Prostate gland (tissue), 2 donors: ENCODE measurements at regions not wholly inside any gene's neighbourhood (a gene's known extent, or its start where the extent isn't known, plus 50 kb on each side); places are given as distances from the start of the nearest gene placed in this dataset.

ENCODE experiments used
- DNase-seq: peaks from one replicate; pipeline ENCODE4 v3.0.0-alpha.2; 2019; ENCODE audit warnings: low spot score
- H3K27ac ChIP-seq, 2 donors: fragments of 200-600 bp; sonication (generic); 2 replicates each; pipeline ENCODE4 v1.5.1; 2017 to 2019
- H3K27me3 ChIP-seq: fragments of 200-600 bp; sonication (generic); replicated peaks from 2 replicates; pipeline ENCODE4 v1.5.1; 2019; ENCODE audit not compliant: insufficient read depth
- H3K36me3 ChIP-seq, 2 donors: fragments of 200-600 bp; sonication (generic); 1 replicate in 1 of 2; 2 replicates in 1 of 2; pipeline versions ENCODE4 v1.5.1 to v1.8.1; 2017 to 2019
- H3K4me1 ChIP-seq: fragments of 200-600 bp; sonication (generic); replicated peaks from 2 replicates; pipeline ENCODE4 v1.5.1; 2019
- H3K4me3 ChIP-seq, 2 donors: fragments of 200-600 bp; sonication (generic); 2 replicates each; pipeline ENCODE4 v1.5.1; 2017 to 2019
- H3K9me3 ChIP-seq: fragments of 200-600 bp; sonication (generic); 2 replicates; pipeline ENCODE4 v1.5.1; 2017
- POLR2A ChIP-seq: fragments of 450-650 bp; IDR thresholded peaks from one replicate; pipeline ENCODE4 v1.6.1; 2016; ENCODE audit warnings: antibody characterized with exemption, mild to moderate bottlenecking
- POLR2AphosphoS5 ChIP-seq: sonication (generic); formaldehyde crosslinking; IDR thresholded peaks from one replicate; pipeline ENCODE4 v1.6.1; 2017; ENCODE audit warnings: antibody characterized with exemption
- WGBS: methylation state at CpG from one replicate; pipeline ENCODE4 v1.1.5; 2018; 5-methylcytosine and 5-hydroxymethylcytosine counted together
- intact Hi-C: fragments of 100-400 bp; cut with DNase I; formaldehyde crosslinking; loops from one replicate; pipeline ENCODE4 v1.14.2; 2022
- TF ChIP-seq, protein P1 (sequence below), 4 experiments: fragments of 200-600 bp in 2 of 4; fragments of 450-650 bp in 2 of 4; sonication (generic) in 2 of 4; IDR thresholded peaks; 1 replicate in 3 of 4; 2 replicates in 1 of 4; pipeline ENCODE4 v1.5.1; 2016 to 2019; ENCODE audit warnings: antibody characterized with exemption in 4 of 4, mild to moderate bottlenecking in 2 of 4, moderate library complexity in 2 of 4

DNA sequence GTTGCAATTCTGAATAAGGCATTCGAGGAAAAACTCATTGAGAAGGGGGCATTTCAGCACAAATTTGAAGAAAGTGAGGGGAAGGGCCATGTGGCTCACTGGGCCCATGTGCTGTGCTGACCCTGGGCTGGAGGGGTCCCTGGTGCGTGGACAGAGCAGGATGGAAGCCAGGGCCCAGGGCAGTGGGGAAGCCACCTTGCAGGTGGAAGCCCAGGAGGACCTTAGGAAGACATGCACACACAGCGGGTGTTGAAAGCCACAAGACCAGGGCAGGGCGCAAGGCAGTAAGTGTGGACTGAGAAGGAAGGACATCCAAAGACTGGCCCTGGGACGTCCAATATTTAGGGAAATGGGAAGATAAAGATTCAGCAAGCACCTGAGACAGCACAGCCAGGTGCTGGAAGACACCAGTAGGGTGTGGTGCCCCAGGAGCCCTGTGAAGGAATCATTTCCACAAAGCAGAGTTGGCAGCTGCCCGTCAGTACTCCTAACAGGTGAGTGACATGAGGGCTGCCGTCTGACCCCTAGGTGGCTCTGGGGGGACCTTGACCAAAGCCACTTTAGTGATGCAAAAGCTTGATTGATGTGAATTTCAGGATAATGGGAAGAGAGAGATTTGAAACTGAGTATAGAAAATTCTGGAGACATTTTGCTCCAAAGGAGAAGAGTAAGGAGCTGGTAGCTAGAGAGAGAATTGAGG is 254.4 kb upstream of the EXOC2 start:
- H3K27ac ChIP-seq, result no peak overlapping the region
- H3K36me3 ChIP-seq, result no peaks in the 10 kb centered on the region
- no peak overlapping the region for H3K4me3 ChIP-seq
- H3K9me3 ChIP-seq, result no peaks in the 10 kb centered on the region
- no peak for TF ChIP-seq POLR2AphosphoS5
- no peaks in the 10 kb centered on the region for H3K4me1 ChIP-seq
- DNase-seq, result no peak
- intact Hi-C loops, result no loop called here
- 85% methylated on average over 7 of the region's 7 CpGs for WGBS
- H3K27me3 ChIP-seq, result no peaks in the 10 kb centered on the region

DNA sequence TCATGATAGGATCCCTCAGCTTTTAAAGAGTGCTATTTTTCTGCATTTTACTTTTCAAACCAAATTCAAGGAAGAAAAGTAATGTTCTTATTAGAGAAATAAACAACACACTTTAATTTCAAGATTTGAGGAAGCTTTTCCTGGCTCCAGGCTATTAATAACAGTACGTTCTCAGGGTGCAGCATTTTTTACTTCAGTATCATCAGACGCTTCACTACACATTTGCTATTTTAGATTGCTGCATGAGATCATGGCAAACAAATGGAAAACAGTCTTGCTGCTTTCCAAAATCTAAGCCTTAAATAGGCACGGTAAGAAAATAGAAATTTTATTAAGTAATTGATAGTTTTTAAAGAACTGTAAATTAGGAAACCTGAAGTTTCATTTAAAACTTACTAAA is 253.6 kb upstream of the EXOC2 start:
- intact Hi-C loops, result no loop called here

DNA sequence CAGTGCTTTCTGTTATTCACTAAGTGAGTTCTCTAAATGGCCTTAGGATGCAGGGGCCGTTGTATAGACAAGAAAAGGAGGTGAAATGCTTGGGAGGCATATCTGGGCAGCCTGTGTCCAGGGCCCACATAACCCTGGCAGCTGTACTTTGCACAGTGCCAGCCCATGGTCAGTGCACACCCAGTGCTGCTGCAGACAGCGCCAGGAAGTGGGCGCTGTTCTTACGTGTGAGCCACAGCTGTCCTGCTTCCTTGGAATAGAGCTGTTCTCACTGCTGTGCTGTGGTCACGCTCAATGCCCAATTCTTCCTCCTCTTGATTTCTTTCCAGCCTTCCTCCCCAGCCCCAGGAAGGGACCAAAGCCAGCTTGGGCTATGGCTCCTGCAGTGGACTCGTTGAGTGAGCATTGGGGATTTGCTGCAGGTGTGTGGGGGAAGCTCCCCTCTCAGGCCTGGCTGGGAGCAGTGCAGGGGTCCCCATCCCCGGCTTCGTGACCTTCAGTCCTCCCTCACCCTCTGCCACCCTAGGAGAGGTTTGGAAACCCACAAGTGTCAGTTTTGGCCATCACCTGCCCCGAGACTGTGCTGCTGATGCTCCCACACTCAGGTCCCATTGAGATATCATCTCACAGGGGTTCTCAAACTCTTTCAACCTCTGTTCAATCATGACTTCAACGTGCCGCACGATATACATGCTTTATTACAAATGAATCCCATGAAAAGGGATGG is 246.8 kb upstream of the EXOC2 start:
- no peak overlapping the region for H3K4me3 ChIP-seq
- WGBS, result 89% methylated on average over 12 of the region's 12 CpGs
- H3K36me3 ChIP-seq, result no peaks in the 10 kb centered on the region
- no peaks in the 10 kb centered on the region for H3K9me3 ChIP-seq
- TF ChIP-seq, protein P1, sequence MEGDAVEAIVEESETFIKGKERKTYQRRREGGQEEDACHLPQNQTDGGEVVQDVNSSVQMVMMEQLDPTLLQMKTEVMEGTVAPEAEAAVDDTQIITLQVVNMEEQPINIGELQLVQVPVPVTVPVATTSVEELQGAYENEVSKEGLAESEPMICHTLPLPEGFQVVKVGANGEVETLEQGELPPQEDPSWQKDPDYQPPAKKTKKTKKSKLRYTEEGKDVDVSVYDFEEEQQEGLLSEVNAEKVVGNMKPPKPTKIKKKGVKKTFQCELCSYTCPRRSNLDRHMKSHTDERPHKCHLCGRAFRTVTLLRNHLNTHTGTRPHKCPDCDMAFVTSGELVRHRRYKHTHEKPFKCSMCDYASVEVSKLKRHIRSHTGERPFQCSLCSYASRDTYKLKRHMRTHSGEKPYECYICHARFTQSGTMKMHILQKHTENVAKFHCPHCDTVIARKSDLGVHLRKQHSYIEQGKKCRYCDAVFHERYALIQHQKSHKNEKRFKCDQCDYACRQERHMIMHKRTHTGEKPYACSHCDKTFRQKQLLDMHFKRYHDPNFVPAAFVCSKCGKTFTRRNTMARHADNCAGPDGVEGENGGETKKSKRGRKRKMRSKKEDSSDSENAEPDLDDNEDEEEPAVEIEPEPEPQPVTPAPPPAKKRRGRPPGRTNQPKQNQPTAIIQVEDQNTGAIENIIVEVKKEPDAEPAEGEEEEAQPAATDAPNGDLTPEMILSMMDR (IDR thresholded peaks at IDR 0.05), result no peak
- no peak for TF ChIP-seq POLR2A
- TF ChIP-seq POLR2AphosphoS5, result no peak
- H3K4me1 ChIP-seq, result no peaks in the 10 kb centered on the region
- no peak overlapping the region for H3K27ac ChIP-seq
- no peaks in the 10 kb centered on the region for H3K27me3 ChIP-seq
- intact Hi-C loops, result no loop called here
- no peak for DNase-seq

More for the DNA sequence above, 253.6 kb upstream of the EXOC2 start:
- Histone ChIP-seq H3K9me3 (no peaks in the 10 kb centered on the region), H3K27me3 (no peaks in the 10 kb centered on the region), H3K36me3 (no peaks in the 10 kb centered on the region), H3K4me1 (no peaks in the 10 kb centered on the region), H3K27ac (no peak overlapping the region), H3K4me3 (no peak overlapping the region)
- TF ChIP-seq, protein P1 (IDR thresholded peaks at IDR 0.05), result no peak
- 34% methylated on average over 3 of the region's 3 CpGs for WGBS
- DNase-seq, result no peak

DNA sequence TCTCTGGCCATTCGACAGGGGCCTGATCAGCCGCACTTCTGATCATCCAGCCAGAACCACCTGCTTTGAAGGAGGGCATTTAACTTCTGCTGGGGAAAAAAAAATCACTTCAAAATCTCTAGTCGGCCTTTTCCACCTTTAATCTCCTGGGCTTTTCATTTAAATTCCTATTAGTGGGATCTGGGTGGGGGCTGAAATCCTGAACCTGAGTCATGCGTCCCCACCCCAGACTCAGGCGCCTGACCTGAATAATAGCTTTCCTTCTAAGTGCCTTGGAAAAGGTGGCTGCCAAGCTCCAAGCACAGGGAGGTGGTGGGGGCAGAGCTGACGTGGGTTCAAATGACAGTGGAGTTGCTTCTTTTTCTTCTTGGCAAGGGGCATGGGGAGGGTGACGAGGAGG is 246.0 kb upstream of the EXOC2 start:
- Histone ChIP-seq H3K36me3 (no peaks in the 10 kb centered on the region), H3K27ac (no peak overlapping the region), H3K4me1 (no peaks in the 10 kb centered on the region), H3K9me3 (no peaks in the 10 kb centered on the region), H3K27me3 (no peaks in the 10 kb centered on the region), H3K4me3 (no peak overlapping the region)
- no peak for TF ChIP-seq POLR2A
- no peak for TF ChIP-seq POLR2AphosphoS5
- TF ChIP-seq, protein P1 (IDR thresholded peaks at IDR 0.05), result no peak
- 67% methylated on average over 7 of the region's 7 CpGs for WGBS
- intact Hi-C loops, result no loop called here
- no peak for DNase-seq

DNA sequence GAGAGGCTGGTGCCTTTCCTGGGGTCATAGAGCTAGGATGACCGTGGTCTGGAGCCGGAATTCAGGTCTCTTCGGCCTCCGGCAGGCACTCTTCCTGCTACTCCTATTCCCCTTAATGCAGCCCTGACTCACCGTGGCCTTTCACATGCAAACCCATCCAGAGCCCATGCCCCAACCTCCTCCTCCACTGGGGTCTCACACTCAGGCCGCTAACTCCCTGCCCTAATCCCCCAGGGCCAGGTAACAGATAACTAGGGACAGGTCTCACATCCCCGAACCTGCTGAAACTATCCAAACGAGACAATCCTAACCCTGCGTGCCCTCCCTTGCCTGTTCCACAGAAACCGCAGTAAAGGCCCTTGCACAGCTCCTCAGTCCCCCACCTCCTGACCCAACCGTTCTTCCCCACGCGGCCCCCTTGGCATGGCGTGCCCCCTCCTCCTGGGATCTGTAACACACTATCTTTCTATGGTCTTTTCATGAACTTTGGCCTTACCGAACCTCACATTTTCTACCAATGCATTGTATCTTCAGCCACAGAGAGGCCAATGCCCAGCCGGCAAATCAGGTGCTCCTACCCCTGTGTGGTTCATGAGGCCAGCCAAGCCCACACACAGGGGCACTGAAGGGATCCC is 245.4 kb upstream of the EXOC2 start:
- no peak for TF ChIP-seq POLR2A
- no peak for TF ChIP-seq POLR2AphosphoS5
- TF ChIP-seq, protein P1 (IDR thresholded peaks at IDR 0.05), result no peak

More for the DNA sequence above, 245.4 kb upstream of the EXOC2 start:
- no peaks in the 10 kb centered on the region for H3K4me1 ChIP-seq
- no peak overlapping the region for H3K27ac ChIP-seq
- no peaks in the 10 kb centered on the region for H3K36me3 ChIP-seq
- intact Hi-C loops, result no loop called here
- 90% methylated on average over 16 of the region's 16 CpGs for WGBS
- H3K9me3 ChIP-seq, result no peaks in the 10 kb centered on the region
- no peak overlapping the region for H3K4me3 ChIP-seq
- no peak for DNase-seq
- no peaks in the 10 kb centered on the region for H3K27me3 ChIP-seq
